Activated T-cell treated with anti-CD3 and anti-CD28 coated beads, Interleukin-2, amount 50 U/mL, for 24 hours (primary cell): ENCODE measurements at regions not wholly inside any gene's neighbourhood (a gene's known extent, or its start where the extent isn't known, plus 50 kb on each side); places are given as distances from the start of the nearest gene placed in this dataset.

Experiments used
- DNase-seq: peaks from one replicate; pipeline ENCODE4 v3.0.0-alpha.2; 2020
- H3K27ac Mint-ChIP-seq: 2 replicates; pipeline ENCODE4 v1.8.0; 2020; ENCODE audit warnings: mild to moderate bottlenecking, mixed read lengths
- H3K27me3 Mint-ChIP-seq: 2 replicates; pipeline ENCODE4 v1.8.0; 2020; ENCODE audit warnings: mixed read lengths
- H3K36me3 Mint-ChIP-seq: 2 replicates; pipeline ENCODE4 v1.8.0; 2020; ENCODE audit warnings: low read depth, mixed read lengths
- H3K4me1 Mint-ChIP-seq: 2 replicates; pipeline ENCODE4 v1.8.0; 2020; ENCODE audit warnings: low read depth, mixed read lengths
- H3K4me3 Mint-ChIP-seq: 2 replicates; pipeline ENCODE4 v1.8.0; 2020; ENCODE audit warnings: mild to moderate bottlenecking, moderate library complexity, mixed read lengths
- H3K9me3 Mint-ChIP-seq: 2 replicates; pipeline ENCODE4 v1.8.0; 2020; ENCODE audit warnings: mixed read lengths

GRCh38 chr10:61112771-61113170, 168.8 kb upstream of the RHOBTB1 start:
- Mint-ChIP-seq H3K27me3 (peaks cover 8% of the 10 kb centered on the region), H3K36me3 (no peaks in the 10 kb centered on the region), H3K9me3 (peaks cover 3% of the 10 kb centered on the region), H3K4me1 (no peaks in the 10 kb centered on the region), H3K27ac (no peak overlapping the region), H3K4me3 (no peak overlapping the region)
- no peak for DNase-seq

- Mint-ChIP-seq H3K36me3 (no peaks in the 10 kb centered on the region), H3K4me3 (no peak overlapping the region), H3K27ac (no peak overlapping the region), H3K9me3 (peaks cover 3% of the 10 kb centered on the region), H3K4me1 (no peaks in the 10 kb centered on the region), H3K27me3 (peaks cover 6% of the 10 kb centered on the region)
- DNase-seq, result no peak
These were observed 167.0 kb upstream of the RHOBTB1 start for GRCh38 chr10:61110936-61111335.

GRCh38 chr10:61110188-61110844, 166.3 kb upstream of the RHOBTB1 start:
- H3K4me1 Mint-ChIP-seq, result no peaks in the 10 kb centered on the region
- H3K9me3 Mint-ChIP-seq, result peaks cover 3% of the 10 kb centered on the region
- no peaks in the 10 kb centered on the region for H3K36me3 Mint-ChIP-seq
- DNase-seq, result no peak
- H3K27me3 Mint-ChIP-seq, result peaks cover 6% of the 10 kb centered on the region
- no peak overlapping the region for H3K4me3 Mint-ChIP-seq
- H3K27ac Mint-ChIP-seq, result no peak overlapping the region

GRCh38 chr10:61108915-61109314, 164.9 kb upstream of the RHOBTB1 start:
- no peak for DNase-seq
- H3K4me1 Mint-ChIP-seq, result no peaks in the 10 kb centered on the region
- H3K9me3 Mint-ChIP-seq, result peaks cover 3% of the 10 kb centered on the region
- no peak overlapping the region for H3K27ac Mint-ChIP-seq
- H3K27me3 Mint-ChIP-seq, result peaks cover 3% of the 10 kb centered on the region
- H3K36me3 Mint-ChIP-seq, result no peaks in the 10 kb centered on the region
- H3K4me3 Mint-ChIP-seq, result no peak overlapping the region

- Mint-ChIP-seq H3K27me3 (peaks cover 13% of the 10 kb centered on the region), H3K4me3 (no peak overlapping the region), H3K27ac (no peak overlapping the region), H3K36me3 (no peaks in the 10 kb centered on the region), H3K9me3 (no peaks in the 10 kb centered on the region), H3K4me1 (no peaks in the 10 kb centered on the region)
- DNase-seq, result no peak
These were observed 156.9 kb upstream of the RHOBTB1 start for GRCh38 chr10:61100887-61101286.

GRCh38 chr10:61099756-61100155, 155.8 kb upstream of the RHOBTB1 start:
- Mint-ChIP-seq H3K27ac (no peak overlapping the region), H3K4me1 (no peaks in the 10 kb centered on the region), H3K36me3 (no peaks in the 10 kb centered on the region), H3K4me3 (no peak overlapping the region), H3K9me3 (no peaks in the 10 kb centered on the region), H3K27me3 (peaks cover 16% of the 10 kb centered on the region)
- no peak for DNase-seq

- Mint-ChIP-seq H3K4me1 (no peaks in the 10 kb centered on the region), H3K27me3 (peaks cover 16% of the 10 kb centered on the region), H3K4me3 (no peak overlapping the region), H3K36me3 (no peaks in the 10 kb centered on the region), H3K9me3 (no peaks in the 10 kb centered on the region), H3K27ac (no peak overlapping the region)
- no peak for DNase-seq
These were observed 155.0 kb upstream of the RHOBTB1 start for GRCh38 chr10:61098966-61099365.

GRCh38 chr10:61097026-61097425, 153.0 kb upstream of the RHOBTB1 start:
- Mint-ChIP-seq H3K27me3 (peaks cover 12% of the 10 kb centered on the region), H3K36me3 (no peaks in the 10 kb centered on the region), H3K4me3 (no peak overlapping the region), H3K27ac (no peak overlapping the region), H3K9me3 (no peaks in the 10 kb centered on the region), H3K4me1 (no peaks in the 10 kb centered on the region)
- DNase-seq, result no peak

- DNase-seq, result no peak
- Mint-ChIP-seq H3K27ac (no peak overlapping the region), H3K36me3 (no peaks in the 10 kb centered on the region), H3K27me3 (peaks cover 12% of the 10 kb centered on the region), H3K4me3 (no peak overlapping the region), H3K4me1 (no peaks in the 10 kb centered on the region), H3K9me3 (no peaks in the 10 kb centered on the region)
These were observed 152.1 kb upstream of the RHOBTB1 start for GRCh38 chr10:61096056-61096455.

- Mint-ChIP-seq H3K27ac (no peak overlapping the region), H3K36me3 (no peaks in the 10 kb centered on the region), H3K9me3 (no peaks in the 10 kb centered on the region), H3K4me1 (no peaks in the 10 kb centered on the region), H3K27me3 (peaks cover 3% of the 10 kb centered on the region), H3K4me3 (no peak overlapping the region)
- DNase-seq, result no peak
These were observed 147.5 kb upstream of the RHOBTB1 start for GRCh38 chr10:61091531-61091930.

- no peak overlapping the region for H3K27ac Mint-ChIP-seq
- H3K36me3 Mint-ChIP-seq, result no peaks in the 10 kb centered on the region
- no peaks in the 10 kb centered on the region for H3K4me1 Mint-ChIP-seq
- peaks cover 7% of the 10 kb centered on the region for H3K27me3 Mint-ChIP-seq
- DNase-seq, result no peak
- no peaks in the 10 kb centered on the region for H3K9me3 Mint-ChIP-seq
- no peak overlapping the region for H3K4me3 Mint-ChIP-seq
These were observed 145.3 kb upstream of the RHOBTB1 start for GRCh38 chr10:61089251-61089650.

GRCh38 chr10:61084493-61084892, 140.5 kb upstream of the RHOBTB1 start:
- Mint-ChIP-seq H3K4me3 (no peak overlapping the region), H3K9me3 (no peaks in the 10 kb centered on the region), H3K4me1 (no peaks in the 10 kb centered on the region), H3K27me3 (peaks cover 7% of the 10 kb centered on the region), H3K36me3 (no peaks in the 10 kb centered on the region), H3K27ac (no peak overlapping the region)
- DNase-seq, result no peak

- Mint-ChIP-seq H3K9me3 (no peaks in the 10 kb centered on the region), H3K27ac (no peak overlapping the region), H3K27me3 (peaks cover 7% of the 10 kb centered on the region), H3K4me3 (no peak overlapping the region), H3K36me3 (no peaks in the 10 kb centered on the region), H3K4me1 (no peaks in the 10 kb centered on the region)
- DNase-seq, result no peak
These were observed 137.3 kb upstream of the RHOBTB1 start for GRCh38 chr10:61081301-61081700.

GRCh38 chr10:61078542-61079275, 134.7 kb upstream of the RHOBTB1 start:
- no peaks in the 10 kb centered on the region for H3K36me3 Mint-ChIP-seq
- no peak overlapping the region for H3K27ac Mint-ChIP-seq
- no peak for DNase-seq
- H3K4me1 Mint-ChIP-seq, result no peaks in the 10 kb centered on the region
- no peak overlapping the region for H3K4me3 Mint-ChIP-seq
- no peaks in the 10 kb centered on the region for H3K9me3 Mint-ChIP-seq
- no peaks in the 10 kb centered on the region for H3K27me3 Mint-ChIP-seq

- DNase-seq, result no peak
- H3K4me1 Mint-ChIP-seq, result no peaks in the 10 kb centered on the region
- no peaks in the 10 kb centered on the region for H3K27me3 Mint-ChIP-seq
- H3K9me3 Mint-ChIP-seq, result no peaks in the 10 kb centered on the region
- no peak overlapping the region for H3K4me3 Mint-ChIP-seq
- no peak overlapping the region for H3K27ac Mint-ChIP-seq
- no peaks in the 10 kb centered on the region for H3K36me3 Mint-ChIP-seq
These were observed 132.7 kb upstream of the RHOBTB1 start for GRCh38 chr10:61076572-61077114.
